ENCODE measurements at regions not wholly inside any gene's neighbourhood (a gene's known extent, or its start where the extent isn't known, plus 50 kb on each side); places are given as distances from the start of the nearest gene placed in this dataset.

GRCh38 chr13:33340631-33341030 lies 55.1 kb upstream of the STARD13 start:
- no peak overlapping the region for H3K4me3 ChIP-seq (ENCODE audit: low read depth, low read length)
- no peaks in the 10 kb centered on the region for H3K9me3 ChIP-seq (ENCODE audit: insufficient read depth, low read depth, low read length)
- H2BK120ac ChIP-seq (ENCODE audit: insufficient read depth, low read length, poor library complexity): no peak overlapping the region
- no peaks in the 10 kb centered on the region for H3K4me1 ChIP-seq (ENCODE audit: control insufficient read depth in 1 of 2, insufficient read depth in 2 of 2, low read length in 2 of 2)
- H3K79me2 ChIP-seq (ENCODE audit: control insufficient read depth, insufficient read depth, low read length, poor library complexity): no peaks in the 10 kb centered on the region
- H3K36me3 ChIP-seq (ENCODE audit: control insufficient read depth in 1 of 2, insufficient read depth in 2 of 2, low read length in 2 of 2): no peaks in the 10 kb centered on the region
- H2BK12ac ChIP-seq (ENCODE audit: low read length): no peak overlapping the region
- no peak overlapping the region for H2BK5ac ChIP-seq (ENCODE audit: low read depth, low read length, poor library complexity)
- no peak for DNase-seq
- H3K27ac ChIP-seq (ENCODE audit: low read depth, low read length): no peak overlapping the region
- H2AFZ ChIP-seq (ENCODE audit: insufficient read depth, low read length, poor library complexity): no peak overlapping the region
- H4K12ac ChIP-seq (ENCODE audit: low read depth, low read length): no peak overlapping the region
- H4K91ac ChIP-seq (ENCODE audit: low read depth, low read length): no peak overlapping the region
- H3K27me3 ChIP-seq (ENCODE audit: insufficient read depth, low read length): no peaks in the 10 kb centered on the region
- no peak overlapping the region for H3K4ac ChIP-seq (ENCODE audit: low read depth, low read length)
- no peak overlapping the region for H4K8ac ChIP-seq (ENCODE audit: low read depth, low read length)
- H3K23ac ChIP-seq (ENCODE audit: low read length): no peak overlapping the region
- WGBS (ENCODE audit: extremely low coverage, insufficient coverage, insufficient read length): no CpG with 5 or more reads among the region's 1 CpG
- H3K9ac ChIP-seq (ENCODE audit: low read length): no peak overlapping the region
- no peak overlapping the region for H3K14ac ChIP-seq (ENCODE audit: low read length)
- H3K79me1 ChIP-seq (ENCODE audit: low read length): no peaks in the 10 kb centered on the region
- no peak overlapping the region for H2AK5ac ChIP-seq (ENCODE audit: low read length)
- H3K4me2 ChIP-seq (ENCODE audit: low read length): no peak overlapping the region
- no peak overlapping the region for H3K18ac ChIP-seq (ENCODE audit: low read length)

DNA sequence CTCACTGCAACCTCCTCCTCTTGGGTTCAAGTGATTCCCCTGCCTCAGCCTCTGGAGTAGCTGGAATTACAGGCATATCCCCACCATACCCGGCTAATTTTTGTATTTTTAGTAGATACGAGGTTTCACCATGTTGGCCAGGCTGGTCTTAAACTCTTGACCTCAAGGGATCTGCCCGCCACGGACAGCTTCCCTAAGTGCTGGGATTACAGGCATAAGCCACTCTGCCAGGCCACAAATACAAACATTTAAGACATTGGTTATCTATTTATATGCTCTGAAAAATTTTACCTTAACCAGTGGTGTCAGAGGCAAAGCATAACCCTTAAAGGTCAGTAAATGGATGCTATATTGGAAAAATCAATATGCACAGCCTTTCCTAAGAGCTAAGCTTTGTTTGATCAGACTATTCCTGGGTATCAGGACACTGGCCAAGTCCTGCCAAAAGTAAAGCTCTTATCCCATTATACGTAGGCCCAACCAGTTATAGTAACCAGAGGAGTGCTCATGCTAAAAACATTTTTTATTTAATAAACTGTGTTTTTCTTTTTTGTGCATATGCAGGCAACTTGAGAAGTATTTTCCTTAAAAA lies 56.4 kb upstream of the STARD13 start:
- Histone ChIP-seq H3K27me3 (ENCODE audit: insufficient read depth, low read length) (no peaks in the 10 kb centered on the region), H3K18ac (ENCODE audit: low read length) (no peak overlapping the region), H4K8ac (ENCODE audit: low read depth, low read length) (no peak overlapping the region), H2BK120ac (ENCODE audit: insufficient read depth, low read length, poor library complexity) (no peak overlapping the region), H3K9me3 (ENCODE audit: insufficient read depth, low read depth, low read length) (no peaks in the 10 kb centered on the region), H3K4me2 (ENCODE audit: low read length) (no peak overlapping the region), H3K9ac (ENCODE audit: low read length) (no peak overlapping the region), H3K14ac (ENCODE audit: low read length) (no peak overlapping the region), H2AK5ac (ENCODE audit: low read length) (no peak overlapping the region), H3K79me1 (ENCODE audit: low read length) (no peaks in the 10 kb centered on the region), H2BK12ac (ENCODE audit: low read length) (no peak overlapping the region), H3K36me3 (ENCODE audit: control insufficient read depth in 1 of 2, insufficient read depth in 2 of 2, low read length in 2 of 2) (no peaks in the 10 kb centered on the region), H3K4me1 (ENCODE audit: control insufficient read depth in 1 of 2, insufficient read depth in 2 of 2, low read length in 2 of 2) (no peaks in the 10 kb centered on the region), H2BK5ac (ENCODE audit: low read depth, low read length, poor library complexity) (no peak overlapping the region), H4K91ac (ENCODE audit: low read depth, low read length) (no peak overlapping the region), H4K12ac (ENCODE audit: low read depth, low read length) (no peak overlapping the region), H3K27ac (ENCODE audit: low read depth, low read length) (no peak overlapping the region), H2AFZ (ENCODE audit: insufficient read depth, low read length, poor library complexity) (no peak overlapping the region), H3K23ac (ENCODE audit: low read length) (no peak overlapping the region), H3K4ac (ENCODE audit: low read depth, low read length) (no peak overlapping the region), H3K79me2 (ENCODE audit: control insufficient read depth, insufficient read depth, low read length, poor library complexity) (no peaks in the 10 kb centered on the region), H3K4me3 (ENCODE audit: low read depth, low read length) (no peak overlapping the region)
- no peak for DNase-seq
- WGBS (ENCODE audit: extremely low coverage, insufficient coverage, insufficient read length): no CpG with 5 or more reads among the region's 5 CpGs

GRCh38 chr13:33345842-33346241 lies 60.3 kb upstream of the STARD13 start:
- H3K9ac ChIP-seq (ENCODE audit: low read length): peak overlapping the region; percentile 9
- no peak overlapping the region for H3K23ac ChIP-seq (ENCODE audit: low read length)
- no peak overlapping the region for H3K27ac ChIP-seq (ENCODE audit: low read depth, low read length)
- WGBS (ENCODE audit: extremely low coverage, insufficient coverage, insufficient read length): no CpG with 5 or more reads among the region's 2 CpGs
- H4K8ac ChIP-seq (ENCODE audit: low read depth, low read length): no peak overlapping the region
- no peak overlapping the region for H3K4me2 ChIP-seq (ENCODE audit: low read length)
- no peak overlapping the region for H2BK5ac ChIP-seq (ENCODE audit: low read depth, low read length, poor library complexity)
- H2AK5ac ChIP-seq (ENCODE audit: low read length): no peak overlapping the region
- H3K79me2 ChIP-seq (ENCODE audit: control insufficient read depth, insufficient read depth, low read length, poor library complexity): no peaks in the 10 kb centered on the region
- no peak overlapping the region for H4K91ac ChIP-seq (ENCODE audit: low read depth, low read length)
- peaks cover 3% of the 10 kb centered on the region for H3K9me3 ChIP-seq (ENCODE audit: insufficient read depth, low read depth, low read length)
- H2BK12ac ChIP-seq (ENCODE audit: low read length): no peak overlapping the region
- H3K4me3 ChIP-seq (ENCODE audit: low read depth, low read length): no peak overlapping the region
- peaks cover 16% of the 10 kb centered on the region for H3K27me3 ChIP-seq (ENCODE audit: insufficient read depth, low read length)
- H2AFZ ChIP-seq (ENCODE audit: insufficient read depth, low read length, poor library complexity): no peak overlapping the region
- H3K14ac ChIP-seq (ENCODE audit: low read length): no peak overlapping the region
- H3K79me1 ChIP-seq (ENCODE audit: low read length): no peaks in the 10 kb centered on the region
- no peak overlapping the region for H2BK120ac ChIP-seq (ENCODE audit: insufficient read depth, low read length, poor library complexity)
- H3K4me1 ChIP-seq (ENCODE audit: control insufficient read depth in 1 of 2, insufficient read depth in 2 of 2, low read length in 2 of 2): peaks cover 4 to 5% of the 10 kb centered on the region in 2 experiments
- H3K4ac ChIP-seq (ENCODE audit: low read depth, low read length): no peak overlapping the region
- DNase-seq: no peak
- no peak overlapping the region for H3K18ac ChIP-seq (ENCODE audit: low read length)
- H3K36me3 ChIP-seq (ENCODE audit: control insufficient read depth in 1 of 2, insufficient read depth in 2 of 2, low read length in 2 of 2): no peaks in the 10 kb centered on the region
- no peak overlapping the region for H4K12ac ChIP-seq (ENCODE audit: low read depth, low read length)

- Histone ChIP-seq H3K27me3 (ENCODE audit: insufficient read depth, low read length) (peaks cover 16% of the 10 kb centered on the region), H3K27ac (ENCODE audit: low read depth, low read length) (no peak overlapping the region)
Observed at GRCh38 chr13:33347861-33348260, 62.3 kb upstream of the STARD13 start.

More at GRCh38 chr13:33347861-33348260, 62.3 kb upstream of the STARD13 start:
- no peak overlapping the region for H3K18ac ChIP-seq (ENCODE audit: low read length)
- H3K4me3 ChIP-seq (ENCODE audit: low read depth, low read length): no peak overlapping the region
- no peak overlapping the region for H3K14ac ChIP-seq (ENCODE audit: low read length)
- H3K79me2 ChIP-seq (ENCODE audit: control insufficient read depth, insufficient read depth, low read length, poor library complexity): no peaks in the 10 kb centered on the region
- no peak overlapping the region for H4K91ac ChIP-seq (ENCODE audit: low read depth, low read length)
- no peak overlapping the region for H3K4me2 ChIP-seq (ENCODE audit: low read length)
- H3K4me1 ChIP-seq (ENCODE audit: control insufficient read depth in 1 of 2, insufficient read depth in 2 of 2, low read length in 2 of 2): peaks cover 4 to 5% of the 10 kb centered on the region in 2 experiments
- no CpG with 5 or more reads among the region's 4 CpGs for WGBS (ENCODE audit: extremely low coverage, insufficient coverage, insufficient read length)
- no peak overlapping the region for H4K8ac ChIP-seq (ENCODE audit: low read depth, low read length)
- no peak overlapping the region for H2BK120ac ChIP-seq (ENCODE audit: insufficient read depth, low read length, poor library complexity)
- DNase-seq: no peak
- H3K4ac ChIP-seq (ENCODE audit: low read depth, low read length): no peak overlapping the region
- no peak overlapping the region for H2BK12ac ChIP-seq (ENCODE audit: low read length)
- H3K9ac ChIP-seq (ENCODE audit: low read length): no peak overlapping the region
- H3K23ac ChIP-seq (ENCODE audit: low read length): no peak overlapping the region
- no peak overlapping the region for H2BK5ac ChIP-seq (ENCODE audit: low read depth, low read length, poor library complexity)
- H3K36me3 ChIP-seq (ENCODE audit: control insufficient read depth in 1 of 2, insufficient read depth in 2 of 2, low read length in 2 of 2): no peaks in the 10 kb centered on the region
- no peak overlapping the region for H2AFZ ChIP-seq (ENCODE audit: insufficient read depth, low read length, poor library complexity)
- H3K79me1 ChIP-seq (ENCODE audit: low read length): no peaks in the 10 kb centered on the region
- H4K12ac ChIP-seq (ENCODE audit: low read depth, low read length): no peak overlapping the region
- H3K9me3 ChIP-seq (ENCODE audit: insufficient read depth, low read depth, low read length): peaks cover 3% of the 10 kb centered on the region
- no peak overlapping the region for H2AK5ac ChIP-seq (ENCODE audit: low read length)

All from trophoblast cell (in vitro differentiated cells and primary cell).